GM06990 (cell line): ENCODE measurements at regions not wholly inside any gene's neighbourhood (a gene's known extent, or its start where the extent isn't known, plus 50 kb on each side); places are given as distances from the start of the nearest gene placed in this dataset.

Source experiments
- DNase-seq: peaks from one replicate; pipeline ENCODE4 v3.0.0-alpha.2; 2011; ENCODE audit not compliant: insufficient read length; ENCODE audit errors: extremely low read depth
- H3K27me3 ChIP-seq: replicated peaks from 2 replicates; pipeline ENCODE4 v1.6.0; 2011; ENCODE audit warnings: low read length; ENCODE audit not compliant: control insufficient read depth, insufficient read depth
- H3K36me3 ChIP-seq: 2 replicates; pipeline ENCODE4 v1.5.1; 2011; ENCODE audit warnings: low read length; ENCODE audit not compliant: control insufficient read depth, insufficient read depth
- H3K4me3 ChIP-seq: replicated peaks from 2 replicates; pipeline ENCODE4 v1.5.1; 2011; ENCODE audit warnings: low read depth, mild to moderate bottlenecking, control low read depth, low read length
- TF ChIP-seq, protein P1 (sequence below): IDR thresholded peaks from 2 replicates; pipeline ENCODE4 v1.5.1; 2011; ENCODE audit warnings: low read length, control low read depth, mild to moderate bottlenecking, inconsistent platforms; ENCODE audit not compliant: insufficient read depth, poor library complexity, severe bottlenecking

DNA sequence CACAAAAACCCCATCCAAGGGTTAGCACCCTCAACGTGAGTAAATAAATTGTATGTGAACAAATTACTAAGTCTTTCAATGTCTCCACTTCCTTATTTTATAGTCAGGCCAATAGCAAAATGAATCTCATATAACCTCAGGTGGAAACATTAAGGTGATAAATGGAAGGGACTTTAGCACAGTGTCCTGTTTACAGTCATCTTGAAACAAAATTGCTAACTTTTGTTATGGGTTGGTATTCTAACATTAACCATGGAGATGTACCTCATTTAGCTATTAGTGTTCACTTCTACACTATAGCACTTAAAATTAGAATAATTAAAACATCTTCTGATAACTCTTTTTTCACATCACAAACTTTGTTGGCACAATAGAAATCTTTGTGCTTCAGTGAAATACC, 255.8 kb upstream of the CNTNAP2 start:
- DNase-seq: no peak
- H3K36me3 ChIP-seq: no peaks in the 10 kb centered on the region
- TF ChIP-seq, protein P1, sequence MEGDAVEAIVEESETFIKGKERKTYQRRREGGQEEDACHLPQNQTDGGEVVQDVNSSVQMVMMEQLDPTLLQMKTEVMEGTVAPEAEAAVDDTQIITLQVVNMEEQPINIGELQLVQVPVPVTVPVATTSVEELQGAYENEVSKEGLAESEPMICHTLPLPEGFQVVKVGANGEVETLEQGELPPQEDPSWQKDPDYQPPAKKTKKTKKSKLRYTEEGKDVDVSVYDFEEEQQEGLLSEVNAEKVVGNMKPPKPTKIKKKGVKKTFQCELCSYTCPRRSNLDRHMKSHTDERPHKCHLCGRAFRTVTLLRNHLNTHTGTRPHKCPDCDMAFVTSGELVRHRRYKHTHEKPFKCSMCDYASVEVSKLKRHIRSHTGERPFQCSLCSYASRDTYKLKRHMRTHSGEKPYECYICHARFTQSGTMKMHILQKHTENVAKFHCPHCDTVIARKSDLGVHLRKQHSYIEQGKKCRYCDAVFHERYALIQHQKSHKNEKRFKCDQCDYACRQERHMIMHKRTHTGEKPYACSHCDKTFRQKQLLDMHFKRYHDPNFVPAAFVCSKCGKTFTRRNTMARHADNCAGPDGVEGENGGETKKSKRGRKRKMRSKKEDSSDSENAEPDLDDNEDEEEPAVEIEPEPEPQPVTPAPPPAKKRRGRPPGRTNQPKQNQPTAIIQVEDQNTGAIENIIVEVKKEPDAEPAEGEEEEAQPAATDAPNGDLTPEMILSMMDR: no peak

DNA sequence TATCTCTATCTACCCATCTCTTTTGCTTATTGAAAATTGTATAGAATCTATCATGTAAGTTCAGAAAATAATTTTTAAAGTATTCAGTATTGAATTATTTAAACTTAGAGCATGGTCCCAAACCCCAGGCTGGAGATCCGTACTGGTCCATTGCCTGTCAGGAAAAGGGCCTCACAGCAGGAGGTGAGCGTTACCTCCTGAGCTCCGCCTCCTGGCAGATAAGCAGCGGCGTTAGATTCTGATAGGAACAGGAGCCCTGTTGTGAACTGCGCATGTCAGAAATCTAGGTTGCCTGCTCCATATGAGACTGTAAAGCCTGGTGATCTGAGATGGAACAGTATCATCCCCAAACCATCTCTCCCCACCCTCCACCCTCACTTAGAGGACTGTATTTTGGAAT, 266.0 kb upstream of the CNTNAP2 start:
- H3K27me3 ChIP-seq: no peaks in the 10 kb centered on the region
- H3K36me3 ChIP-seq: no peaks in the 10 kb centered on the region
- DNase-seq: no peak
- TF ChIP-seq, protein P1: no peak
- no peak overlapping the region for H3K4me3 ChIP-seq

More for the DNA sequence above, 255.8 kb upstream of the CNTNAP2 start:
- H3K27me3 ChIP-seq: no peaks in the 10 kb centered on the region
- H3K4me3 ChIP-seq: no peak overlapping the region

- H3K36me3 ChIP-seq: no peaks in the 10 kb centered on the region
- DNase-seq: no peak
- no peaks in the 10 kb centered on the region for H3K27me3 ChIP-seq
- H3K4me3 ChIP-seq: no peak overlapping the region
- TF ChIP-seq, protein P1: no peak
Measured at GRCh38 chr7:145848691-145849090, 267.9 kb upstream of the CNTNAP2 start.

DNA sequence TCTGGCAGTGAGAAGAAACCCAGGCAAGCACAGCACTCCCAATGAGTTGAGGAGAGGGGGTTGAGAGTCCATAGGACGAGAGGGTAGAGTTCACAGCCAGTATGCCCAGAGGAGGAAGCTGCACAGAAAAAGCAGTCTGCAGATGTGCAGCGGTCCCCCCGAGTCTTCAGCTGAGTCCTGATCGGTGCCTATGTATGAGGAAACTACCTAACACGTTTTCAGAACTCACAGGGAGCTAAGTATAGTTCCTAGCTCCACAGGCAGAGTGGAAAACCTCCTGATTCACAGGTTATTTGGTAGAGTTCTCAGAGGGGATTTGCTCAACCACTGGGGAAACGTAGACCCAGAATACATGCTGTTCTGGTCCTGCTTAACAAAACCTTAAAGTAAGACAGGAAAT, 271.3 kb upstream of the CNTNAP2 start:
- Histone ChIP-seq H3K36me3 (no peaks in the 10 kb centered on the region), H3K4me3 (no peak overlapping the region), H3K27me3 (no peaks in the 10 kb centered on the region)
- TF ChIP-seq, protein P1: no peak
- DNase-seq: no peak

GRCh38 chr7:145839814-145840213, 276.8 kb upstream of the CNTNAP2 start:
- TF ChIP-seq, protein P1: no peak
- Histone ChIP-seq H3K27me3 (no peaks in the 10 kb centered on the region), H3K36me3 (no peaks in the 10 kb centered on the region), H3K4me3 (no peak overlapping the region)
- no peak for DNase-seq

- TF ChIP-seq, protein P1: no peak
- Histone ChIP-seq H3K36me3 (no peaks in the 10 kb centered on the region), H3K4me3 (no peak overlapping the region), H3K27me3 (no peaks in the 10 kb centered on the region)
- DNase-seq: no peak
Measured at GRCh38 chr7:145831616-145832206, 284.9 kb upstream of the CNTNAP2 start.
